NT2/D1 (cell line): ENCODE measurements at regions not wholly inside any gene's neighbourhood (a gene's known extent, or its start where the extent isn't known, plus 50 kb on each side); places are given as distances from the start of the nearest gene placed in this dataset.

ENCODE experiments used
- YY1 ChIP-seq: IDR thresholded peaks from 2 replicates; pipeline ENCODE4 v1.6.1; 2011; ENCODE audit not compliant: insufficient read length, insufficient read depth
- ZNF274 ChIP-seq: IDR thresholded peaks from 2 replicates; pipeline ENCODE4 v1.6.1; 2011; ENCODE audit warnings: mild to moderate bottlenecking, low read depth, low read length

GRCh38 chr16:55255733-55256282, 68.2 kb upstream of the IRX6 start:
- TF ChIP-seq YY1, result no peak
- TF ChIP-seq ZNF274, result no peak
